ENCODE measurements at regions not wholly inside any gene's neighbourhood (a gene's known extent, or its start where the extent isn't known, plus 50 kb on each side); places are given as distances from the start of the nearest gene placed in this dataset.

GRCh38 chr2:38130876-38131275 lies 54.9 kb upstream of the CYP1B1 start:
- TF ChIP-seq CTCF (conservative IDR thresholded peaks at IDR 0.05) (no peak), ZFX (IDR thresholded peaks at IDR 0.05) (no peak)

Data from C4-2B (cell line).